ENCODE measurements at regions not wholly inside any gene's neighbourhood (a gene's known extent, or its start where the extent isn't known, plus 50 kb on each side); places are given as distances from the start of the nearest gene placed in this dataset.
"Not testable (repeated sequence)": the region's sequence is repeated elsewhere in the genome, so short reads cannot be mapped to it uniquely, and the experiment has no call there.

DNA sequence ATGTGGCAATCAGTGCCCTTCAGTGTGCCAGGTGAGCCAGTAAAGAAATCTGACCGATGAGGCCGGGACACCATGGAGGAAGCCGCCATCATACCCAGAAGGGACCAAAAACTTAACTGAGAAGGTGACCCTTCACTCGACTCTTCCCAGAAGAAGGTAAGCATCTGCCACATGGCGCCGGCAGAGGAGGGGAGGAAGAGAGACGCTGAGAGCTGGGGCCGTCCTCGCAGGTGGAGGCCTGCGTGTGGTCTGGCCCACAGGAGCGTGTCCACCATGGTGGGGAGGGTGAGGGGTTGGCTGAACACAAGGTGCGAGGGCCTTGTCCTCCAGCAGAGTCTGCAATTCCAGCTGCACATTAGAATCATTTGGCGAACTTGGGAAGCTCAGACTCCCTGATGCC is 513.1 kb upstream of the RAB6C start:
- DNase-seq: no peak

- no peak for DNase-seq
Measured at GRCh38 chr2:129467012-129467779, 512.3 kb upstream of the RAB6C start.

GRCh38 chr2:129467941-129468340 is 511.5 kb upstream of the RAB6C start:
- DNase-seq: no peak

- DNase-seq: no peak
Measured at GRCh38 chr2:129468879-129469278, 510.6 kb upstream of the RAB6C start.

GRCh38 chr2:129469389-129469788 is 510.1 kb upstream of the RAB6C start:
- no peak for DNase-seq

GRCh38 chr2:129469871-129470270 is 509.6 kb upstream of the RAB6C start:
- no peak for DNase-seq

- no peak for DNase-seq
Measured at GRCh38 chr2:129478902-129479517, 500.5 kb upstream of the RAB6C start.

GRCh38 chr2:129479892-129480291 is 499.6 kb upstream of the RAB6C start:
- DNase-seq: no peak

GRCh38 chr2:129480790-129481189 is 498.7 kb upstream of the RAB6C start:
- DNase-seq: no peak

- DNase-seq: no peak
Measured at GRCh38 chr2:129481306-129482219, 497.9 kb upstream of the RAB6C start.

DNA sequence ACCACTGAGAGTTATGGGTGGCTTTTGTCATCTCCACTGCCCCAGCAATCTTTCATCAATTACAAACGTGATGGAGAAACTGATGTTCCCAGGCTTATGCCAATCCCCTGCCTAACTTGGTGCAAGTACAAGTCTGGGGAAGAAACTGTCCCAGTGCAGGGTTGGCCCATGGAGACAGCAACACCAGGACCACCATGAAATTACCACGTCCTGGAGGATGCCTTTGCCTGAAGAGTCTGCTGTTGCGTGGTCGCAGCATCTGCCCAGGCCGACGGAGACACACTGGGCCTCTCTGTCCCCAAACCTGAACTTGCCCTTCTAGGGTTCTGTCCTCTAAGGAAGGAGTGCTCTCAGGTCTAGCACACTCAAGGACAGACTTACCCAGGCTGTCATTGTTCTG is 496.8 kb upstream of the RAB6C start:
- no peak for DNase-seq

GRCh38 chr2:129483366-129483765 is 496.1 kb upstream of the RAB6C start:
- no peak for DNase-seq

- no peak for DNase-seq
Measured at GRCh38 chr2:129484999-129485897, 494.2 kb upstream of the RAB6C start.

DNA sequence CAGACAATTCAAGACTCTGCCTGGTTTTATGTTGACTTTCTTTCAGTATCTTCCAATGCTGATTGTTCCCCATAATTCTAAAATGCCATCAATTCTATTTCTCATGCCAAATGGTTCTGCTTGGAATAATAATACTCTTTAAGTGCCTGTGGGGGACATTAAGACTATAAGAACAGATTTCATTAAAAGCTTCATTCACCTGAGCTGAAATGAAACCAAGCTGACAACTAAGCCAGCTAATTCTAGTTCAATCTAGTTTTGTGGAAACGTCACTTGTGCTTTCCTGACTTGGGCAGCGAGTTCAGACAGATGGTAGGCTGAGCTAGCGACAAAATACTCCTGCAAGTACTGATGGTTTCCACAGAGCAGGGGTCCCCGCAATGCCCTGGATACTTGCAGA is 491.1 kb upstream of the RAB6C start:
- no peak for DNase-seq

- no peak for DNase-seq
Measured at GRCh38 chr2:129490641-129491040, 488.8 kb upstream of the RAB6C start.

DNA sequence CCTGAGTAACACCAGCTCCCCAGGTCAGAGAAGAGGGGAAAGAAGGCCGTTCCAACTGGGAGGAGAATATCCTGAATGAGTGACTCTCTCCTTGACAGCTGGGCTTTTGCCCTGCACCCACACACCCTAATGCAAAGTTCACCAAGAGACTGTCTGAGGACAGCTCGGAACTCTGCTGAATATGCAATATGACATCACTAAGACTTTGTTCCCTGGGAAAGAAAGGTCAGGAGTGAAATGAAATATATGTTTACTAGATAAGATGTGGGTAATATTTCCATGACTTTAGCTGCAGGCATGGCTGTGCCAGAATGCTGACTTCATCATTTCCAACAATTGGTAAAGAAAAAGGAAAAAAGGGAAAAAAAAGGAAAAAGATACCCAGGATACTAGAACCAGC is 488.2 kb upstream of the RAB6C start:
- DNase-seq: no peak

DNA sequence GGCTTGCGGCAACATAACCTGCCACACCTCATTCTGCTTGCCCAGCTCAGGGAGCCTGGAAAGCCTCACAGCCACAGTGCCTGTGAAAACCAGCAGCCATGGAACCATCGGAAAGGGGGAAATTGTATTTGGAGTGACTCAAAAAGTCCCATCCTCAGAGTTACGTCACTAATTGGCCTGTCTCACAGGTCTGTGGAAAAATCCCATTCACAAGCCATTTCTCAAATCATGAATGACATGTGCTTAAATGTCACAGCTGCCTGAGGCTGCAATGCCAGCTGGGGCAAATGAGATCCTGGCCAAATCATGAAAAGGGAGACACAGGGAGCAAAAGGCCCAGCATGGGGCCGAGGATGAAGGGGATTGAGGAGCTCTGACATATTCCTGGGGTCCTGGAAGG is 486.9 kb upstream of the RAB6C start:
- no peak for DNase-seq

DNA sequence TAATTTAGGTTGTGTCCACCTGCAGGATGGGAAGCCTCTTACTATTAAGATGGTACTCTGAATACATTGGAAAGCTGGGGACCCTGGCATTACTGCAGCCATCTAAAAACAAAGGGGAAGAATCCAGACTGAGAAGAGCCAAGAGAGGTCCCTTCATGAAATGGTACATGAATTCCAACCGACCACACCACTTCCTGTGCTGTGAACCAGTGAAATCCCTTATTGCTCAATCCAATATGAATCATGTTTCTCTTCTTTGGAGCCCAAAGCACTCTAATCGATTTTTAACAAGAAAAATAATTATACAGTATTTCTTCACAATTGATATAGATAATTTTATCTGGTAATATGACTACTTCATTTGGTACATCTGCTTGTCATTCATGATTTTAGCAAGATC is 479.7 kb upstream of the RAB6C start:
- DNase-seq: no peak

DNA sequence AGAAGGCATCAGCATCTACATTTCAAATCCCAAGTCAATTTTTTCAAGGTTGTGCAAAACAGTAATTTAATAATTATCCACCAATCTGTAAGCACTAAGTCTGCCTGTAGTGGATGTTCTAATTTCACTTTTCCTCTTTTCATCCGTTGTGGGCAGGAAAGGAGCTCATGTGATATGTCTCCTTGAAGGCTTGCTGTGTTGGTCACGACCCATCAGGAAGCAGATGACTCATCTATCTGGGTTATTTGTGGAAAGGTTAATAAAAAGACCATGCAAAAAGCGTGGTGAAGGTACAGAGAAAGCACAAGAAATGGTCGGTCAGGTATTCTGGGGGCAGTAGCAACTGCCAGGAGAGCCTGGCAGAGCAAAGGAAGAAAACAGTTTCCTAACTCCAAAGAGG is 476.7 kb upstream of the RAB6C start:
- no peak for DNase-seq

- DNase-seq: no peak
Measured at GRCh38 chr2:129504646-129505045, 474.8 kb upstream of the RAB6C start.

DNA sequence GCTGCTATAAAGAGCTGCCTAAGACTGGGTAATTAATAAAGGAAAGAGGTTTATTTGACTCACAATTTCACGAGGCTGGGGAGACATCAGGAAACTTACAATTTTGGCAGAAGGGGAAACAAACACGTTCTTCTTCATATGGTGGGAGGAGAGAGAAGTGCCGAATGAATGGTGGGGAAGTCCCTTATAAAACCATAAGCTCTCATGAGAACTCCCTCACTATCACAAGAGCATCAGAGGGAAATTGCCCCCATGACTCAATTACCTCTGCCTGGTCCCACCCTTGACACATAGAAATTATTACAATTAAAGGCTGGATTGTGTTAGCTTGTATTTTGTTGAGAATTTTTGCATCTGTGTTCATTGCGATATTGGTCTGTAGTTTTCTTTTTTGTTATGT is 460.5 kb upstream of the RAB6C start:
- DNase-seq: no peak

DNA sequence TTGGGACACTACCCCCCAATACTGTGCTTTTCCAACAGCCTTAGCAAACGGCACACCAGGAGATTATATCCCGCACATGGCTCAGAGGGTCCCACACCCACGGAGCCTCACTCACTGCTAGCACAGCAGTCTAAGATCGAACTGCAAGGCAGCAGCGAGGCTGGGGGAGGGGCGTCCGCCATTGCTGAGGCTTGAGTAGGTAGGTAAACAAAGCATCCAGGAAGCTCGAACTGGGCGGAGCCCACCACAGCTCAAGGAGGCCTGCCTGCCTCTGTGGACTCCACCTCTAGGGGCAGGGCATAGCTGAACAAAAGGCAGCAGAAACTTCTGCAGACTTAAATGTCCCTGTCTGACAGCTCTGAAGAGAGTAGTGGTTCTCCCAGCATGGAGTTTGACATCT is 447.3 kb upstream of the RAB6C start:
- not testable (repeated sequence) for DNase-seq

GRCh38 chr2:129548880-129549279 is 430.6 kb upstream of the RAB6C start:
- DNase-seq: no peak

Data from activated gamma-delta T cell (primary cell).